ENCODE measurements at regions not wholly inside any gene's neighbourhood (a gene's known extent, or its start where the extent isn't known, plus 50 kb on each side); places are given as distances from the start of the nearest gene placed in this dataset.

- no peak for DNase-seq (ENCODE audit: low read depth, low spot score)
Observed at GRCh38 chr2:172342611-172343010, 84.8 kb upstream of the ITGA6 start.

DNA sequence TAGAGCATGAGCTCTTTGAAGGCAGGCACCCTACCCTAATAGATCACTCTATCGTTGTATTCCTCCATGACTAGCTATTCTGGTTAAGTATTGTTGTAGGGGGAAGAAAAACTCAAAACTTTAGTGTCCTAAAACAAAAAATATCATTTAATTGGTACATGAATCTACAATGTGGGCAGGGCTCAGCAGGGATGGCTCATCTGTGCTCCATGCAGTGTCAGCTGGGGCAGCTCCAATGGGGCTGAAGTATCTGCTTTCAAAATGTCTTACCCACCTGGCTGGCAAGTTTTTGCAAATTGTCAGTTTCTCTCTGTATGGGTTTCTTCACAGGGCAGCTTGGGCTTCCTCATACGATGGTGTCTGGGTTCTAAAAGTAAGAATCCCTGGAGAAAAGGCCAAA is 83.2 kb upstream of the ITGA6 start:
- H3K27ac ChIP-seq = no peak overlapping the region
- no peak for DNase-seq (ENCODE audit: low read depth, low spot score)

More at GRCh38 chr2:172342611-172343010, 84.8 kb upstream of the ITGA6 start:
- H3K27ac ChIP-seq = no peak overlapping the region

DNA sequence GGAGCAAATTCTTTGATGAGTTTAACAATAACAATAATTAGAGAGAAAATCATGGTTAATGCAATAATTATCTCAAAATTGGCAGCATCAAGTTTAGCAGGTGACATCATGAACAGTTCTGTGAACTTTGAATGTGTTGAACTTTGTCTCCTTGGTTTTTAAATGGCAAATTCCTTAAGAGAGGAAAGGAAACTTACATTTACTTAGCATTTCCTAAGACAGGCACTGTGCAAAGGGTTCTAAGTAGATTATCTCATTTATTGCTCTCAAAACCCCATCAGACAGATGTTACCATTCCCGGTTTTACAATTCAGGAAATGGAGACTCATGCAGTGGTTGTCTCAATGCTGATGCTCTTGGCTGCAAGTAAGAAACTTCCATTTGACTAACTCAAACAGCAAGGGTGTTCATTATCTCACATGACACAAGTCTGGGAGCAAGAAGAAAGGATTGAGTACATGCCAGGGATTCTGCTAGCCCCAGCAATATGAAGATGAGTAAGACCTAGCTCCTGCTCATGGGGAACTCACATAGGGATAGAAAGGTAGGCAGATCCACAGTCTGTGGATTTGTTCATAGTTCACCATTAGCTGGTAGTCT is 81.3 kb upstream of the ITGA6 start:
- no peak for DNase-seq (ENCODE audit: low read depth, low spot score)
- H3K27ac ChIP-seq = no peak overlapping the region

- no peak for DNase-seq (ENCODE audit: low read depth, low spot score)
- no peak overlapping the region for H3K27ac ChIP-seq
Observed at GRCh38 chr2:172348555-172349288, 78.7 kb upstream of the ITGA6 start.

GRCh38 chr2:172350839-172351479 is 76.4 kb upstream of the ITGA6 start:
- no peak overlapping the region for H3K27ac ChIP-seq

GRCh38 chr2:172351586-172351985 is 75.8 kb upstream of the ITGA6 start:
- no peak overlapping the region for H3K27ac ChIP-seq
- DNase-seq (ENCODE audit: low read depth, low spot score) = no peak

More at GRCh38 chr2:172350839-172351479, 76.4 kb upstream of the ITGA6 start:
- no peak for DNase-seq (ENCODE audit: low read depth, low spot score)

- no peak overlapping the region for H3K27ac ChIP-seq
- no peak for DNase-seq (ENCODE audit: low read depth, low spot score)
Observed at GRCh38 chr2:172354347-172354746, 73.0 kb upstream of the ITGA6 start.

DNA sequence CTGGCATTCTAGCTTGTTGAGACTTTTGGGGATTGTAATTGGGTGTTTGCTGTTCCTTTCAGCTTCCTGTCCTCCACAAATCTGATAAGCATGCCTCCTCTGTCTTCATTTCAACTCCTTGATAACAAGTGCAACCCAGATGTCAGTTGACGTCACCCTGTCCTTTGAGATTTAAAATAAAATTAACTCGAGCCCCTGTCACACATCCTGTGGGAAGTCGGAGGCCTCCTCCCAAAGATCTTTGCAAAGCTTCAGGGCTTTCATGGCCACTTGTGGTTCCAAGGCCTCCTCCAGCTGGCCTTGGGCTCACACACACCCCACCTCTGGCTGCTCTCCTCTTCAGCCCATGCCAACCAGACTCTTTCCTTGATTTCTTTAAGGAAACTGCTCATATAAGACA is 69.9 kb upstream of the ITGA6 start:
- no peak for DNase-seq (ENCODE audit: low read depth, low spot score)
- no peak overlapping the region for H3K27ac ChIP-seq

DNA sequence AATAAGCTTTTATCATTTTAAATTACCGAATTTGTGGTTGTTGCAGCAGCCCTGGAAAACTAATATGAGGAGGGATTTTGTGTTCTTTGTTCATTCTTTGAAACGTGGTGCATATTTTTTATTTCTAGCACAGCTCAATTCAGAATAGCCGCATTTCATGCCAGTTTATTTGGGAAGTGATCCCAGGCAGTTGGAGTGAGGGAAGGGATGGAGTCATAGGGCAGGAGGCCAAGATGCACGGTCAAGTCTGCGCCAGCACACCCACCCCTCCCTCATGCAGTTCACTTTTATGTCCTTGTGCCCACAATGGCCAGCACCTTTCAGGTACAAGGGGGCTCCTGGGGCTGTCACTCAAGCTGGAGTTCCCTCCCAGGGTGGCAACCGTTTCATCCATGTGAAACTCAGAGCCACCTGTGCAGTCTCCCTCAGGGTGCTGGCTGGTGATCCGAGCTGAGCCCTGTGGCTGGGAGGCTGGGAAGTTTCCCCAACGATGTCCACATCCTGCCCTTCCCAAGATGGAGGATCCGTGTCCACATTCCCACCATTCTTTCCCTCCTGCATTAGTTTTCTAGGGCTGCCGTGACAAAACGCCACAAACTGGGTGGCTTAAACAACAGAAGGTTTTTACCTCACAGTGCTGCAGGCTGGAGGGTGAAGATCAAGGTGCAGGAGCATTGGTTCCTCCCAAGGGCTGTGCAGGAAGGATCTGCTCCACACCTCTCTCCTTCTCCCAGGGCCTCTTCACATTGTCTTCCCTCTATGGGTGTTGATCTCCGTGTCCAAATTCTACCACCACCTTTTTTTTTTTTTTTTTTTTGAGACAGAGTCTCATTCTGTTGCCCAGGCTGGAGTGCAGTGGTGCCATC is 68.5 kb upstream of the ITGA6 start:
- DNase-seq (ENCODE audit: low read depth, low spot score) = no peak
- H3K27ac ChIP-seq = no peak overlapping the region

- H3K27ac ChIP-seq = no peak overlapping the region
- DNase-seq (ENCODE audit: low read depth, low spot score) = no peak
Observed at GRCh38 chr2:172361360-172361759, 66.0 kb upstream of the ITGA6 start.

DNA sequence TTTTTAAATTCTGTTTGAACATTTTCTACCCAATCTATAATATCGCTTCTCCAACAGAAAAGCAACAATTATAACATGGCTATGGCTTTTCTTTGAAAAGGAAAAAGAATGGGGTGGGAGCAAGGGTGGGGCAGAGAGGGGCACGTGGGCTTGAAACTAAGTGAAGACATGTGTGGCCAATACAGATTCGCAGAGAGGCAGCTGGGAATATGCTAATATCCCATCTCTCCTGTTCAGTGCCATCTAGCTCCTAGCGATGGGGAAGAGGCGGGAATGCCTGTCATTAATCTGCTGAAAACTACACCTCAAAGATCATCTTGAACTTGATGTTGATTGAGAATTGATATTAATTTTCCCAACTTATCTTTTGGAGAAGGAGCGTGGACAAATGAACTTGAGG is 65.5 kb upstream of the ITGA6 start:
- no peak overlapping the region for H3K27ac ChIP-seq
- no peak for DNase-seq (ENCODE audit: low read depth, low spot score)

DNA sequence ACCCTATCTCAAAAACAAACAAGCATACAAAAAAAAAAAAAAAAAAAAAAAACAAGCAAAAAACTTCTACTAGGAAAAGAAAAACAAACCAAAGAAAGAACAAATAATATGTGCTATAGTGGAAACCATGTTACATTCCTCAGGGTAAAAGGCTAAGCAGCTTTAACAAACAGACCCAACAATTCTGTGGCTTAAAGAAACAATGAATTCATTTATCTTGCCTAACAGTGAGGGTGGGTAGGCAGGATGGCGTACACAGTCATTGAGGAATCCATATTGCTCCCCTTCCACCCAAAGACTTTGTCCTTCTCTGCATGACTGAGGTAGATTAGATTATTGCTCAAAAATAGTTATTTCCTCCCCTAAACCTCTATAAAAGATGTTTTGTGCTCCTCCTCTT is 63.1 kb upstream of the ITGA6 start:
- DNase-seq (ENCODE audit: low read depth, low spot score) = no peak
- no peak overlapping the region for H3K27ac ChIP-seq

DNA sequence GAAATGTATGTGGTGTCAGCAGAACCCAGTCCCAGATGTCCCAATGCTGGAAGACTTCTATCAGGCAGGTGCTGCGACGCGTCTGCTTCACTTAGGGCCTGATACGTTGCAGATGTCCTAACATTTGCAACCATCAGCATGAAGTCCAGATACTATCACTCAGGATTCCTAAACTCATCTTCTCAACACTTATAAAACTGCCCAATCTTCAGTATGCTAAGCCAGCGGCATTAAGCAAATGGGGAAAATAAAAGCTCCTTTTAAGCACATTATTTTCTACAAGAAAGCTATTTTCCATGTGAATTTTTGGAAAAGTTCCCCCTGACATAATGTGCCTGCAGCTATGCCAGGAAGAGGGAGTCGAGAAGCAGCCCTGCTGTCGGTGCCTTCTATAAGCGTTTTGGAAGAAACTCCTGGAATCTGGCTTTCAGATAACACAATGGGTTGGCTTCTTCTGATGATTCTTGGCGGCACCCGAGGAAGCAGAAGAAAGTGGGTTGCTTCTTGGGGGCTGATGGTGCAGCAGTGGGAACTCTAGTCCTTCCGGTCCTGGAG is 60.7 kb upstream of the ITGA6 start:
- no peak for DNase-seq (ENCODE audit: low read depth, low spot score)
- H3K27ac ChIP-seq = no peak overlapping the region

DNA sequence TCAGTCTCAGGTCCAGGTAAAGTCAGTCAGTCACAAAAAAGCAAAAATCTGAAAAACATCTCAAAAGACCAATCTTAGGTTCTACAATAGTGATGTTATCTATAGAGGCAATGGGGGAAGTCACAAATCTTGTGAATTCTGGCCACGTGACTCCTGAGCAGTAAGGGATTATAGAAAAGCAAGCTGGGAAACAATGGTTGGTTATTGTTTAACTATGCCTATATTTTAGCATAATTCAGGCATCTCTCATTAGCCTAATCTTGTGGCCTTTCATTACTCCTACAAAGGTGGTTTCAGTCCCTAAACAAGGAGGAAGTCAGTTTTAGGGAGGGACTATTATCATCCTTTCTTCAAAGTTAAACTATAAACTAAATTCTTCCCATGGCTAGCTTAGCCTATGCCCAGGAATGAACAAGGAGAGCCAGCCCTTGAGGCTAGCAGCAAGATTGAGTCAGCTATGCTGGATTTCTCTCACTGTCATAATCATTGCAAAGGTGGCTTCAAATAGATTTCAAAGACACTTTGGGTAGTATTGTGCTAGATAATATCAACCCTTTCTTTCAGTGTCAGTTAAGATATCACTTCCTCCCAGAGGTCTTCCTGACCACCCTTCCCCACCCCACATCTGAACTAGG is 56.4 kb upstream of the ITGA6 start:
- DNase-seq (ENCODE audit: low read depth, low spot score) = no peak
- peak overlapping the region; percentile 41 for H3K27ac ChIP-seq

DNA sequence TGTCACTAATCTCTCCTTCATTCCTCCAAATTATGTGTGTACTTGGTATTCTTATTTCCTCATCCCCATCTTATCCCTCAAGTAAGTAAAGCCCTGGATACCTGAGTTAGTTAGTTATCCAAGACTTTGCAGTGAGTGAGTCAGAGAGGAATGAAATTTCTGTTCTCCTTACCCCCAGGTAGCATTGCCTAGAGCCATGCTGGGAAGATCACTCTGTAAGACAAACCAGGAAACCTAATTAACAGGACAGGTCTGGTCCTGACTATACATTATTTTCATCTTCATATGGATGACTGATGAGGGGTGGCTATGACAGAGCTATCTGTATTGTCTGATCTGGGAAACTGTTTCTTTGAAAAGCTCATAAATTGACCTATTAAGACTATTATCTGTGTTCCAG is 55.0 kb upstream of the ITGA6 start:
- peak; percentile 51 for DNase-seq (ENCODE audit: low read depth, low spot score)
- peak overlapping the region; percentile 41 for H3K27ac ChIP-seq

DNA sequence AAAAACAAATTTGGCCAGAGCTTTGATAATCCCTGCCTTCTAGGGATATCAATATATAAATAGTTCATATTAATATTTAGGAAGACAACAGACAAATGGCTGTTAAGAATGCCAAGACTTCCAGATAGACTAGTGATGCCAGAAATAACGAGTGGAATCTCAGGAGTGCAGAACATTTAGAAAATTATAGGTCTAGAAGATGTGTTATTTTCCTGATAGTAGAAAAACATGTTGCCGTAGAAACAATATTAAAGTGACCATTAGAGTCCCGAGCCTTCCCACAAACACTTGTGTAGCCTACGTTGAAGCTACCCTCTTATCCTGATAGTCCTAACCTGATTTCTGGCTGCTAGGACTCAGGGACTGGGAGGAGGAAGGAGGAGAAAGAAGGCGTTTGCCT is 54.3 kb upstream of the ITGA6 start:
- peak overlapping the region; percentile 41 for H3K27ac ChIP-seq
- DNase-seq (ENCODE audit: low read depth, low spot score) = no peak

GRCh38 chr2:172373766-172374165 is 53.6 kb upstream of the ITGA6 start:
- peak; percentile 56 for DNase-seq (ENCODE audit: low read depth, low spot score)
- peak overlapping the region; percentile 41 for H3K27ac ChIP-seq

- peak overlapping the region; percentile 41 for H3K27ac ChIP-seq
- no peak for DNase-seq (ENCODE audit: low read depth, low spot score)
Observed at GRCh38 chr2:172374318-172375240, 52.8 kb upstream of the ITGA6 start.

DNA sequence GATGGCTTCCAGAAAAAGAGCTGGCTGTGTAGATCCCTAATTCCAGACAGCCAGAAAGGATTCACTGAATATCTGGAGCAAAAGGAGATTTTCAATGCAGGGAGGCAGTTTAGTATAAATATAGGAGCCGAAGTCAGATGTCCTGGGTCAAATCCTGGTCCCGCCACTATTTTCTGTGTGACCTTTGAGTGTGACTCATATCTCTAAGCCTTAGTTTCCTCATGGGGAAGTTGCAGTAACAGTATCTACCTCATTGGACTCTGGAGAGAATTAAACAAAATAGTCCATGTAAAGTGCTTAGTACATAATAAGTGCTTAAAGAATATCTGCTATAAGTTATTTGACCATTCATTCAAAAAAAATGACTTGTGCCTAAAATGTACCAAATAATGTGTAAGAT is 52.1 kb upstream of the ITGA6 start:
- DNase-seq (ENCODE audit: low read depth, low spot score) = no peak
- H3K27ac ChIP-seq = no peak overlapping the region

Measured in epithelial cell of prostate (primary cell).